Loucy (cell line): ENCODE measurements at regions not wholly inside any gene's neighbourhood (a gene's known extent, or its start where the extent isn't known, plus 50 kb on each side); places are given as distances from the start of the nearest gene placed in this dataset.

Experiments used
- H2AFZ ChIP-seq: fragments of 200-600 bp; sonication (generic); 2 replicates; pipeline ENCODE4 v1.6.0; 2016; ENCODE audit warnings: antibody characterized with exemption, mild to moderate bottlenecking, low read length, moderate library complexity
- H3F3A ChIP-seq: fragments of 200-600 bp; 2 replicates; pipeline ENCODE4 v1.6.0; 2016; ENCODE audit warnings: antibody characterized with exemption, low read depth, mild to moderate bottlenecking
- H3K27me3 ChIP-seq: fragments of 200-600 bp; sonication (generic); 2 replicates; pipeline ENCODE4 v1.6.1; 2014; ENCODE audit warnings: low read length, mild to moderate bottlenecking; ENCODE audit not compliant: insufficient read depth, poor library complexity, severe bottlenecking
- H3K36me3 ChIP-seq: fragments of 200-600 bp; sonication (generic); 2 replicates; pipeline ENCODE4 v1.6.1; 2016; ENCODE audit warnings: low read length; ENCODE audit not compliant: insufficient read depth
- H3K4me1 ChIP-seq: fragments of 200-600 bp; sonication (generic); 2 replicates; pipeline ENCODE4 v1.5.1; 2014; ENCODE audit warnings: low read length, mild to moderate bottlenecking; ENCODE audit not compliant: insufficient read depth, poor library complexity, severe bottlenecking
- H3K4me2 ChIP-seq: fragments of 200-600 bp; sonication (generic); 2 replicates; pipeline ENCODE4 v1.6.0; 2014; ENCODE audit warnings: antibody characterized with exemption, low read length, low read depth, mild to moderate bottlenecking; ENCODE audit not compliant: poor library complexity, severe bottlenecking
- H3K4me3 ChIP-seq: fragments of 200-600 bp; sonication (generic); 2 replicates; pipeline ENCODE4 v1.5.1; 2014; ENCODE audit warnings: low read length, mild to moderate bottlenecking, mixed read lengths; ENCODE audit not compliant: poor library complexity, severe bottlenecking
- H3K79me2 ChIP-seq: fragments of 200-600 bp; sonication (generic); 2 replicates; pipeline ENCODE4 v1.6.1; 2014; ENCODE audit warnings: low read length; ENCODE audit not compliant: insufficient read depth
- H3K9ac ChIP-seq: fragments of 200-600 bp; sonication (generic); 2 replicates; pipeline ENCODE4 v1.6.0; 2014; ENCODE audit warnings: mild to moderate bottlenecking, low read depth, low read length, moderate library complexity; ENCODE audit not compliant: poor library complexity, severe bottlenecking
- H3K9me2 ChIP-seq: fragments of 200-600 bp; sonication (generic); replicated peaks from 2 replicates; pipeline ENCODE4 v1.6.1; 2016; ENCODE audit warnings: low read depth, low read length, mixed read lengths
- H3K9me3 ChIP-seq: fragments of 200-600 bp; sonication (generic); 2 replicates; pipeline ENCODE4 v1.6.1; 2014; ENCODE audit warnings: mild to moderate bottlenecking, antibody characterized with exemption, low read length, low read depth; ENCODE audit not compliant: insufficient read depth
- H4K20me1 ChIP-seq: fragments of 200-600 bp; sonication (generic); 2 replicates; pipeline ENCODE4 v1.6.0; 2014; ENCODE audit warnings: antibody characterized with exemption, low read length, mild to moderate bottlenecking; ENCODE audit not compliant: insufficient read depth, poor library complexity, severe bottlenecking
- CTCF ChIP-seq: fragments of 200-600 bp; sonication (generic); conservative IDR thresholded peaks from 2 replicates; pipeline ENCODE4 v1.5.1; 2014; ENCODE audit warnings: mild to moderate bottlenecking, antibody characterized with exemption, low read length
- EZH2phosphoT487 ChIP-seq: fragments of 200-600 bp; IDR thresholded peaks from 2 replicates; pipeline ENCODE4 v1.6.1; 2018; ENCODE audit warnings: antibody characterized with exemption, mild to moderate bottlenecking, moderate library complexity, borderline replicate concordance

- Histone ChIP-seq H3K4me2 (no peak overlapping the region), H3K9me3 (no peaks in the 10 kb centered on the region), H3K27me3 (no peaks in the 10 kb centered on the region), H2AFZ (no peak overlapping the region), H3F3A (no peaks in the 10 kb centered on the region), H3K36me3 (no peaks in the 10 kb centered on the region), H3K79me2 (no peaks in the 10 kb centered on the region), H3K4me3 (no peak overlapping the region), H3K9me2 (no peaks in the 10 kb centered on the region), H3K4me1 (no peaks in the 10 kb centered on the region), H3K9ac (no peak overlapping the region), H4K20me1 (no peaks in the 10 kb centered on the region)
- TF ChIP-seq CTCF, result no peak
- no peak for TF ChIP-seq EZH2phosphoT487
Measured at GRCh38 chr4:63233671-63234070, 1175.6 kb downstream of the TECRL start.

- Histone ChIP-seq H3K4me2 (no peak overlapping the region), H3K9me2 (no peaks in the 10 kb centered on the region), H3K9me3 (no peaks in the 10 kb centered on the region), H3F3A (no peaks in the 10 kb centered on the region), H4K20me1 (no peaks in the 10 kb centered on the region), H3K4me3 (no peak overlapping the region), H3K9ac (no peak overlapping the region), H3K27me3 (no peaks in the 10 kb centered on the region), H3K4me1 (no peaks in the 10 kb centered on the region), H2AFZ (no peak overlapping the region), H3K36me3 (no peaks in the 10 kb centered on the region), H3K79me2 (no peaks in the 10 kb centered on the region)
- no peak for TF ChIP-seq EZH2phosphoT487
- TF ChIP-seq CTCF, result no peak
Measured at GRCh38 chr4:63232058-63232457, 1177.2 kb downstream of the TECRL start.

DNA sequence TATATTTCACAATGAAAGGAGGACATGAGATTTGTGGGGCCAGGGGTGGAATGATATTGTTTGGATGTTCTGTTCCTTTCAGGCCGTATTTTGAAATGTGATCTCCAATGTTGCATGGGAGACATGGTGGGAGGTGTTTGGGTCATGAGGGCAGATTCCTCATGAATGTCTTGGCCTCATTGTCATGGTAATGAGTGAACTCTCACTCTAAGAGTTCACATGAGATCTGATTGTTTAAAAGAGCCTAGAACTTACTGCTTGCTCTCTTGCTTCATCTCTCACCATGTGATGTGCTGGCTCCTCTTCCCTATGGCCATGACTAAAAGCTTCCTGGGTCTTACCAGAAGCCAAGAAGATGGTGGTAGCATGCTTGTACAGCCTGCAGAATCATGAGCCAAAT lies 1183.0 kb downstream of the TECRL start:
- Histone ChIP-seq H3K9me2 (no peaks in the 10 kb centered on the region), H3K79me2 (no peaks in the 10 kb centered on the region), H3K36me3 (no peaks in the 10 kb centered on the region), H2AFZ (no peak overlapping the region), H3K4me2 (no peak overlapping the region), H3F3A (no peaks in the 10 kb centered on the region), H3K27me3 (no peaks in the 10 kb centered on the region), H3K4me3 (no peak overlapping the region), H3K4me1 (no peaks in the 10 kb centered on the region), H4K20me1 (no peaks in the 10 kb centered on the region), H3K9ac (no peak overlapping the region), H3K9me3 (no peaks in the 10 kb centered on the region)
- TF ChIP-seq EZH2phosphoT487, result no peak
- TF ChIP-seq CTCF, result no peak
